GM19397 (cell line): ENCODE measurements at regions not wholly inside any gene's neighbourhood (a gene's known extent, or its start where the extent isn't known, plus 50 kb on each side); places are given as distances from the start of the nearest gene placed in this dataset.

ENCODE experiments used
- ATAC-seq: cut with Tn5 transposase; IDR thresholded peaks from one replicate; pipeline ENCODE4 v1.9.1; 2021; ENCODE audit warnings: mild to moderate bottlenecking, moderate library complexity; ENCODE audit not compliant: unreplicated experiment

DNA sequence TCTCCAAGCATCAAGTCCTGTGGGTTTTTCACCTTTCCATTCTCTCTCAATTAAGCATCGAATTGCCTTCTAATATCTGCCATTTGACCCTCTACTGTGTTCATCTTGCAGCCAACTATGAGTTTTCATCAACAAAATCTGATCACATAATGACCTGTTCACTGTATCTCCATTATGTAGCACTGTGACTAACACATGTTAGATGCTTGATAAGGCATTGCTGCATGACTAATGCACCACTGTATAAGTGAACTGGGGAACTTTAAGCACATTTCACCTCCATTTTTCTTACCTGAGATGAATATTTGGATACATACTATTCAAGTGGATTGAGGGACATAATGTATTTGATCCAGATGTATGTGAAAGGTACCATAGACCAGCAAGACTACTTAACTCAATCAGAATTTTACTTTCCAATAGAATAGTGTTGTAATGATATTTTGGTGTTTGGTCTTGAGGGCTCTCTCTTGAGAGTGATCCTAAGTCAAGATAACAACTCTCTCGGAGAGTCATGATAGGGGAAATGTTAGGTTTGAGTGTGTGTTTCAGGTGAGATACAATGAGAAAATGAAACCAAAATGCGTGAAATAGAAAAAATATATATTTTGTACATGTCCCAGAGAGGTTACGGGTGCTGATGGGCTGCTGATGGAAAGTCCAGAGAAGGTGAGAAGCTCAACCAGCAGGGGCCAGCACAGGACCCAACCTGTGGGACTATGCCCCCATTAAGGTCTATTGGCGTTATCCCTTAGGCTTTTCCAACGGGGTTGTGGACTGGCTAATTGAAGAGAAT is 60.2 kb upstream of the HS3ST1 start:
- no peak for ATAC-seq

DNA sequence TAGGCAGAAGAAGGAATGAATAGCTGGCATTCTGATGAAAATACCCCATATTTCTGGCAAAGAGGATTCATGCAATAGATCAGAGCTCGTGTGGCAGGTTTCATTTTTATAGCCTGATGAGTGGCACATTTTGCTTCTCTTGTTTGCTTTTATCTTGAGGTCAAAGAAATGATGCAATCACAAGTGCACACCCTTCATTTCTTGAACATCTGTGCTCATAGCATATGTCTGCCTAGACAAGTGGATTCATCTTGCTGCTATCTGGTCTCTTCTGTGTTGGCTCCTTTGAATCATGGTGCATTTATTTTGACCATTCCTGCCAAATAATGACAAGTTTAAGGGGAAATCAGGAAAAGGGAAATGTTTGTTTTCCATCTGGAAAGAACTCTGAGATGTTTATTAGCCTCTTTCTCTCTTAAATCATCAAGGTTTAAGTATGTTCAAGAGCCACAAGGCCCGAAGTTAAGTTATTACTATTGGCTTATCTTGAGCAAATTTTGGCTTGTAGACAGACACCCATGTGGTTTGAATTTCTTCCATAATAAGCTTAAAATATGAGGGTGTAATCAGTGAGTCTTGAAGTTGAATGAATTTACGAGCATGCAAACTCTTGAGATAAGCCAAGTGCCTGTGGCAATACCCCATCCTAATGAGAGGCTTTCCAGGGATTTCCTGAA is 59.3 kb upstream of the HS3ST1 start:
- ATAC-seq, result no peak

- ATAC-seq, result no peak
These were observed 58.4 kb upstream of the HS3ST1 start for GRCh38 chr4:11487139-11487538.

DNA sequence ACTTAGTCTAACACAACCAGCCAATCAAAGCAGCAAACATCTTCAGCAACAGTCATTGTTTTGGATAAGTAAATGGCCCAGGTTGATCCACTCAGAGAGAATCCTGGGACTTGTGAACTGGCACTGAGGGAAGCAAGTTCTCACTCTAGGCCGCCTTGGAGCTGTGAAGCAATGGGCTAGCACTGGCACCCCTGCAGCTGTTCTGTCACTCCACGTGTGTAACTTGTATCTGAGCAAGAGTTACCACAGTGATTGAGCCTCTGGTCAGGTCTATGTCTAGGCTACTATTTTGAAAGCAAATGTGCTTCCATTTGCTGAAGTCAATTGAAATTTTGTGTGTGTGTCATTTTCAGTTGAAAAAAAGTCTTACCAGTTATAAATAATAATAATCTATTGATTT is 57.2 kb upstream of the HS3ST1 start:
- ATAC-seq, result no peak

DNA sequence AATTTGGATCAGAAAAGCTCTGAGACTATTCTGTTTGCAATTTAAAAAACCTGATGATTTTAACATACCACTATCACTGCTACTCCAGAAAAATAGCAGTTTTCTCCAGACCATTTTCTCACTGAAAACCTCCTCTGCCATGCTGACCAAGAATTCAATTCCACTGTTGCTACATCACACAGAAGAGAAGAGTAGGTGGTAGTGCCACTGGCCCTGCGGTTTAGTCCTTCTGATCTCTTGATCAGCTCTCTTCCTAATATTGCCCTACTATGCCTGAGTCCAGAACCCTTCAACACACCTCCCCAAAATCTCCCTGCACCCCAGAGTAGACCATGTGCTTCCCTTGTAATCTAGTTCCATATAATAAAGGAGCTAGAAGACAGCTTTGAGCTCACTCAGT is 55.8 kb upstream of the HS3ST1 start:
- ATAC-seq, result no peak

GRCh38 chr4:11483046-11483445 is 54.4 kb upstream of the HS3ST1 start:
- ATAC-seq, result no peak

DNA sequence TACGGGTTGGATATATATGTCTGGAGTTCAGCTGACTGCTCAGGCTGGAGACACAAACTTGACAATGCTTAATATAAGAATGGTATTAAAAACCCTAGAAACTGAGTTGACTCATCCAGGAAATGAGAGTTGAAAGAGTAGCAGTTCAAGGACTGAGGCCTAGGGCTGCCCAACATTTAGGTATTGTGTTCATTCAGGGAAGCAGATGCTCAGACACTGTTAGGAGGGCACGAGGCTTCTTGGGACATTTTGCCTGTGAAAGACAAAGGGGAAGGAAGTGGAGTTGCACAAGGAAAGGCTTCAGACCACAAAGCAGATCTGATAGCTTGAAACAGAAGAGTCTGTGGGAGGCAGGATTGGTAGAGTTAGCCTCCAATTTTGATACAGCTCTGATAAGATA is 52.0 kb upstream of the HS3ST1 start:
- no peak for ATAC-seq
